ENCODE measurements at regions not wholly inside any gene's neighbourhood (a gene's known extent, or its start where the extent isn't known, plus 50 kb on each side); places are given as distances from the start of the nearest gene placed in this dataset.

- TF ChIP-seq REST (IDR thresholded peaks at IDR 0.05; ENCODE audit: low read depth, low read length): no peak
Observed at GRCh38 chr12:33678221-33678964, 238.8 kb upstream of the SYT10 start (continued).

GRCh38 chr12:33690562-33690961, 250.9 kb upstream of the SYT10 start:
- ChIA-PET CTCF (no interaction called here), POLR2A (no interaction called here)
- Histone ChIP-seq H3K79me2 (ENCODE audit: insufficient read depth) (no peaks in the 10 kb centered on the region), H3K9me2 (no peaks in the 10 kb centered on the region), H3K4me3 (ENCODE audit: low read depth in 2 of 2, low read length in 1 of 2) (no peak overlapping the region), H3K4me2 (no peak overlapping the region), H3K4me1 (ENCODE audit: control insufficient read depth in 1 of 2, insufficient read depth in 2 of 2, low read depth in 1 of 2, low read length in 1 of 2) (no peaks in the 10 kb centered on the region), H3K27ac (ENCODE audit: low read depth in 2 of 2, low read length in 1 of 2) (no peak overlapping the region), H4K20me1 (ENCODE audit: insufficient read depth) (no peaks in the 10 kb centered on the region), H2AFZ (ENCODE audit: low read depth) (no peak overlapping the region), H3K27me3 (ENCODE audit: insufficient read depth) (no peaks in the 10 kb centered on the region), H3F3A (replicated peaks; ENCODE audit: insufficient read depth) (no peaks in the 10 kb centered on the region), H3K9me3 (no peaks in the 10 kb centered on the region), H3K36me3 (replicated peaks in 1 of 2; ENCODE audit: control insufficient read depth in 1 of 2, insufficient read depth in 2 of 2, low read length in 1 of 2) (no peaks in the 10 kb centered on the region), H3K9ac (no peak overlapping the region)
- TF ChIP-seq SMC3 (IDR thresholded peaks at IDR 0.05; ENCODE audit: low read depth, low read length): no peak
- TF ChIP-seq YY1 (IDR thresholded peaks at IDR 0.05; ENCODE audit: low read depth): no peak
- no peak for TF ChIP-seq REST (IDR thresholded peaks at IDR 0.05; ENCODE audit: low read depth, low read length)
- TF ChIP-seq GABPA (IDR thresholded peaks at IDR 0.05; ENCODE audit: low read depth): no peak
- no peak for TF ChIP-seq RXRA (IDR thresholded peaks at IDR 0.05; ENCODE audit: borderline replicate concordance, low read depth)
- no peak for TF ChIP-seq ELF1 (IDR thresholded peaks at IDR 0.05)
- no peak for TF ChIP-seq RFX5 (IDR thresholded peaks at IDR 0.05; ENCODE audit: low read length)
- no peak for TF ChIP-seq EZH2phosphoT487 (IDR thresholded peaks at IDR 0.05; ENCODE audit: borderline replicate concordance, low read depth)
- TF ChIP-seq PBX3 (IDR thresholded peaks at IDR 0.05): no peak
- no peak for TF ChIP-seq MAX (IDR thresholded peaks at IDR 0.05; ENCODE audit: low read depth)
- no peak for TF ChIP-seq CTCF (IDR thresholded peaks at IDR 0.05)
- TF ChIP-seq NRF1 (IDR thresholded peaks at IDR 0.05; ENCODE audit: low read depth, low read length): no peak
- no peak for TF ChIP-seq USF2 (IDR thresholded peaks at IDR 0.05; ENCODE audit: borderline replicate concordance, low read depth, low read length)
- no peak for TF ChIP-seq RCOR1 (IDR thresholded peaks at IDR 0.05; ENCODE audit: low read length)
- WGBS (ENCODE audit: low lambda C conversion rate): 2% methylated on average over 1 of the region's 1 CpG
- DNase-seq: no peak
